GM21825 (cell line): ENCODE measurements at regions not wholly inside any gene's neighbourhood (a gene's known extent, or its start where the extent isn't known, plus 50 kb on each side); places are given as distances from the start of the nearest gene placed in this dataset.
"Not testable (repeated sequence)": the region's sequence is repeated elsewhere in the genome, so short reads cannot be mapped to it uniquely, and the experiment has no call there.

Experiments used
- ATAC-seq: cut with Tn5 transposase; IDR thresholded peaks from one replicate; pipeline ENCODE4 v1.9.1; 2021; ENCODE audit warnings: mild to moderate bottlenecking, moderate library complexity; ENCODE audit not compliant: unreplicated experiment

DNA sequence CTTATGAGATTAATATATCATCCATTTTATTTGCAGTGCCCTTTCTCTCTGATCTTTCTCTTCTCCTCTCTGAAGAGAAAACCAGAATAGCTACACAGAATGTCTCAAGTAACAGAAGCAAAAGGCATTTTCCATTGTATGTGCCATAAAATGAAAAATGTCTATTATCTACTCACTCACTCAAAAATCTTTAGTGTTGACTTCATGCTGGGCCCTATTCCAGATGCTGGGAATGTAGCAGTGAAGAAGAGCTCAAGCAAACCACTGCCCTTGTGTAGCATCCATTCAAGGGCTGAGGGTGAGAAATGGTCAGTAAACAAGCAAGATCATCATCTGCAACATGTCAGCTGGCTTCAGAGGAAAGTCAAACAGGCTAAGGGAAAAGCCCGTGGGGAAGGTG, 427.7 kb downstream of the METTL4 start:
- ATAC-seq = no peak

DNA sequence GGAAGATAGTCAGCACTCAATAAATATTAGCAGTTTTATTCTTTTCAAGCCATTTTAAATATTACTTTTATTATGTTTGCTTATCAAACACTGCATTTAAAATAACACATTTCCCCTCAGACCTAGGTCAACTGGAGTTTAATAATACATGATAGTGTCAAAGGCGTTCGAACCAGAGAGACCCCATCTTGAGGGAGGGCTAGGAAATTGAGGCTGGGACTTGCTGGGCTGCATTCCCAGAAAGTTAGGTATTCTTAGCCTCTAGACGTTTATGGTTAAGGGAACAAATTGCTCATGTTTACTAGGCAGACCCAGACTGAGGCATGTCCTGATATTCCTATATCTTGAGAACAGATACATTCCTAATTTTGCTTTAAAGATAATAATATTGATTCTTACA, 426.5 kb downstream of the METTL4 start:
- no peak for ATAC-seq

DNA sequence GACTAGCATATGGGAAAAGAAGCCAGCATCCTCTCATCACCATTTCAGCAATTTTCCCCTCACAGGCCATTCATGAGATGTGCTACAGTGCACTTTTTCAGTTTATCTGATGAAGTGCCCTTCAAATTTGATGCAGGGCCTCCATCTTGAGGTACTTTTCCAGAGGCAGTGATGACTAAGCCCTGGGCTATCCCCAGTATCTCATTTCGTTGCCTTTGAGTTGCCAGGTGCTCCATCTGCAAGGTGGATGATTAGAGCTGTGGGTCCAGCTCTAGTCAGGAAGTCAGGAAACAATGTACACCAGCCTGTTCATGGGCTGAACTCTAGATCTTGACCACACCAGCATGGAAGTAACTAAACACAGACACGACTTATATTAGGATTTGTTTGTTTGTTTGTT, 425.2 kb downstream of the METTL4 start:
- ATAC-seq = no peak

- ATAC-seq = no peak
Measured at GRCh38 chr18:2146754-2147153, 424.6 kb downstream of the METTL4 start.

- no peak for ATAC-seq
Measured at GRCh38 chr18:2147476-2148230, 423.7 kb downstream of the METTL4 start.

DNA sequence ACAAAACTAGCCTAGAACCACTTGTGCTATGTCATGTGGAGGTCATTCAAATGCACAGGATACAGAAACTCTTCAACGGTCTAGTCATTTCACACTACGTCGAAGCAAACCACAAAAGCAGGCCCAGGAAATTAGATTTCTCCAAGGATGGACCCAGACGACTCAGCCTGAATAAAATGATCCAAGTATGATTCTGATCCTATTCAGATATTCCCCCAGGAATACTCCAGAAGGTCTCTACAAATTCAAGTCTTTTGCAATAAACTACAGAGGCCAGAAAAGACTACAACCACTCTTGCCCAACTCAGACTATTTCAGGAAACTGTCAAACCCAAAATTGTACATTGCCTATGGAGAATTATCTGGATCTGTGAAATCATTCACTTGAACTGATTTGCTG, 422.5 kb downstream of the METTL4 start:
- no peak for ATAC-seq

DNA sequence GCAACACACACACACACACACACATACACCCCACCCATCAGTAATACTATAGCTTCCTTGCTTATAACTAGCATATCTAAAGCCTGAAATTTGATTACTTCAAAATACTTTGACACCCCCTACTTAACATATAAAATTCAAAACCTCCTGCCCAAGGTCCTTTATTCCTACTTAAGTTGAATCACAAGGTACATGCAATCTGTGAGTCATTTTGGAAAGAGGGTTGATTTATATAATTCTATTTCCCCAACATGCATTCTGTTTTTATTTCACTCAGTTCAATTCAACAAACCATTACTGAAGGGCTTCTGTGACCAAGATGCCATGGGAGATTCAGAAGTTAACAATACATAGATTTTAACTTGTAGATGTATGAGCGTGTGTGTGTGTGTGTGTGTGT, 420.7 kb downstream of the METTL4 start:
- ATAC-seq = no peak

- ATAC-seq = no peak
Measured at GRCh38 chr18:2154278-2154677, 417.0 kb downstream of the METTL4 start.

DNA sequence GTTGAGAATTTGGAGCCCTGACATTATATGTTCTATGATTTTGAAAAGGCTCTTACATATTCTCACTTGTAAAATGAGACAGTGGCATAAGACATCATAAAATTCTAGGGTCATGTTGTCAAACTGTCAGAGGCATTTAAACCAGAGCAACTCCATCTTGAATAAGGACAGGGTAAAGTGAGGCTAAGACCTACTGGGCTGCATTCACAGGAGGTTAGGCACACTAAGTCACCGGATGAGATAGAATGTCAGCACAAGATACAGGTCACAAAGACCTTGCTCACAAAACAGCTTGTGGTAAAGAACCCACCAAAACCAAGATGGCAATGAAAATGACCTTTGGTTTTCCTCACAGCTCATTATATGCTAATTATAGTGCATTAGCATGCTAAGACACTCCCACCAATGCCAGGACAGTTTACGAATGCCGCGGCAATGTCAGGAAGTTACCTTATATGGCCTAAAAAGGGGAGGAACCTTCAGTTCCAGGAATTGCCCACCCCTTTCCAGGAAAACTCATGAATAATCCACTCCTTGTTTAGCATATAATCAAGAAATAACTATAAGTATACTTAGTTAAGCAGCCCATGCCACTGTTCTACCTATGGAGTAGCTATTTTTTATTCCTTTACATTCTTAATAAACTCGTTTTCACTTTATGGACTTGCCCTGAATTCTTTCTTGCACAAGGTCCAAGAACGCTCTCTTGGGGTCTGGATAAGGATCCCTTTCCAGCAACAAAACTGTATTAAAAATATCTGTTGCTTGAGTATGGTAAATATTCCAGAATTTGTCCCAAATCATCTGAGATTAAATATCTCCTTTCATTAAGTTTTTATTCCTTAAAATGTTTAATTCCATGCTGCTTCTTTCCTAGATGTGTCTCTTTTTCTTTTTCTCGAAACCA, 406.4 kb downstream of the METTL4 start:
- no peak for ATAC-seq

DNA sequence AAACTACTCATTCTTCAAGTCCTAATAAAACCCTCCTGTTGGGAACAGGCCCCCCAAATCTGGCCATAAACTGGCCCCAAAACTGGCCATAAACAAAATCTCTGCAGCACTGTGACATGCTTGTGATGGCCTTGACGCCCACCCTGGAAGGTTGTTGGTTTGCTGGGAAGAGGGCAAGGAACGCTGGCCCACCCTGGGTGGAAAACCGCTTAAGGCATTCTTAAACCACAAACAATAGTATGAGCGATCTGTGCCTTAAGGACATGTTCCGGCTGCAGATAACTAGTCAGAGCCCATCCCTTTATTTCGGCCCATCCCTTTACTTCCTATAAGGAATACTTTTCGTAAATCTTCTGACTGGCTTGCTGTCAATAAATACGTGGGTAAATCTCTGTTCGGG, 404.4 kb downstream of the METTL4 start:
- ATAC-seq = not testable (repeated sequence)

GRCh38 chr18:2168022-2168421, 403.3 kb downstream of the METTL4 start:
- ATAC-seq = no peak

- no peak for ATAC-seq
Measured at GRCh38 chr18:2169656-2170055, 401.6 kb downstream of the METTL4 start.

DNA sequence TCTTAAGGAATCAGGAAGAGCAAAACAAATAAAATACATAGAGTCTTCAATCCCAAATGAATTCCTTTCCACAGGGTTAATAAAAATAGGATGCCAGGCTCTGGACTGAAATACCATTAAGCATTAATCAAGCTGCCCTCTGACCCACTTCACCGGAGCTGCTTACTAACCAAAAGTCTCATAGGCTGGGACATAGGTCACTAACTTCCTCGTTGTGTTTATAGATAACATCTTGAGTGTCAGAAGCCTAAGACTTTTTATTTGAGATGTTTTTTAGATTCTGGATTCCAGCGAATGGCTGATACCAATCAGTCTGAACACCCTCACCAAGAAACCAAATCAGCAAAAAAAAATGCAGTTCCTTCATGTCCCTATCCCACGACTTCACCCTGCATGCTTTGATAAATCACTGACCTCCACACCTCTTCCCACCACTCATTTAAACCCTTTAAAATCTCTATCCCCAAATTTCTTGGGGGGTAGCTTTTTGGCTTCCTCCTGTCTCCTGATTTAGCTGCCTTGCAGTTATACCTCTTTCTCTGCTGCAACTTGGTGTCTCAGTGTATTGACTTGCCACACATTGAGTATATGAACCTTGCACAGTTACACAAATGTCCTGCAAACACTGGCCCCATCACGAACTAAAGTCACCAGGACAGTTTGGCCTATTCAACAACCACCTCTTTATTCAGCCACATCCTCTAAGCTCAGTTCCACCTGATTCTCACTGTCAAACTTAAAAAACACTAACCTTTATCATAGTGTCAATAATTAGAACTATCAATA, 399.3 kb downstream of the METTL4 start:
- no peak for ATAC-seq

- no peak for ATAC-seq
Measured at GRCh38 chr18:2172881-2173280, 398.4 kb downstream of the METTL4 start.

- no peak for ATAC-seq
Measured at GRCh38 chr18:2173486-2173885, 397.8 kb downstream of the METTL4 start.

GRCh38 chr18:2178036-2178435, 393.3 kb downstream of the METTL4 start:
- ATAC-seq = no peak

DNA sequence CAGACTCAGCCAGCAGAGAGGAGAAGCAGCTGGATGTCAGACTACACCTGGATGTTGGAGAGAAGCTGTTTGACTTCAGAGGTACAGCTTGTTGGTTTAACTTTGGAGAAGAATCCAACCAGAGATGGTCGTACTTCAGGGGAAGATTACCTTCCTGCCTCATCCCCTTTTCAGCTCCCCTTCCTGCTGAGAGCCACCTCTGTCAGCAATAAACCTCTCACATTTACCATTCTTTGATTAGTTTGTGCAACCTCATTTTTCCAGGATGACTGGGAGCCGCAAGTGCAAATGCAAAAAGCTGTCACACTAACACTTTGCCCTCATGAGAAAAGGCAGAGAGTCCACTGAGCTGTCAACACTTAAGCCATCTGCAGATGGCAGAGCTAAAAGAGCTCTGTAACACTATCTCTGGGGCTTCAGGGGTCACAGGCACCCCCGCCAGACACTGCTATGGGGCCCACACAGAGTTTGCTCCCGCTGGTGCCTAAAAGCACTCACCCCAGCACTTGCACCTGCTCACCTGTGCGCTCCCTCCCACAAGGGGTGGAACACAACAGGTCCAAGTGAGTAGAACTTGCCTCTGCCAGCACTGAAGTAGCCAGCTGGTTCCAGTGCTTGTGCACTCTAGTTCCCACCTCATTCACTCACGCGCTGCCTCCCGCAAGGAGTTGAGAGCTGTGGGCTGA, 391.7 kb downstream of the METTL4 start:
- no peak for ATAC-seq

GRCh38 chr18:2180586-2180985, 390.7 kb downstream of the METTL4 start:
- ATAC-seq = no peak

DNA sequence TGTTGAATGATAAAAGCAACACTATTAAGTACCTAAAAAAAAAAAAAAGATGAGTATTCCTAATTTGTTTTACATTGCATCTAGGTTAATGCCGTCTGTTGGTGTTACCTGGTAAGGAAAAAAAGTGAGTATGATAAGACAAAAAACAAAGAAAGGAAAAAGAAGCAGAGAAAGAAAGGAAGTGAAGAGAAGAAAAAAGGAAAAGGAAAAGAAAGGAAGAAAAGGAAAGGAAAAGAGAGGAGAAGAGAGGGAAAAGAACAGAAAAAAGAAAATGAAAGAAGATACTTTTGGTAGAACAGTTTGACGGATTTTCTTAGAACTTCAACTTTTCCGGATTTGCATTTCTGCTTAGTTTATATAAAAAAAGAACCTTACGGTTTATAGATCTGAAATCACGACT, 387.9 kb downstream of the METTL4 start:
- no peak for ATAC-seq

- no peak for ATAC-seq
Measured at GRCh38 chr18:2186967-2187366, 384.3 kb downstream of the METTL4 start.

- no peak for ATAC-seq
Measured at GRCh38 chr18:2188258-2188657, 383.0 kb downstream of the METTL4 start.
